Activated effector memory CD4-positive, alpha-beta T cell treated with anti-CD3 and anti-CD28 coated beads, Interleukin-2, amount 50 U/mL, for 16 hours (primary cell): ENCODE measurements at regions not wholly inside any gene's neighbourhood (a gene's known extent, or its start where the extent isn't known, plus 50 kb on each side); places are given as distances from the start of the nearest gene placed in this dataset.

Source experiments
- DNase-seq: peaks from one replicate; pipeline ENCODE4 v3.0.0-alpha.2; 2020

- no peak for DNase-seq
Observed at GRCh38 chr2:181354626-181355025, 102.6 kb upstream of the ITGA4 start.

- no peak for DNase-seq
Observed at GRCh38 chr2:181356526-181357130, 100.6 kb upstream of the ITGA4 start.

- no peak for DNase-seq
Observed at GRCh38 chr2:181357979-181358378, 99.2 kb upstream of the ITGA4 start.

- no peak for DNase-seq
Observed at GRCh38 chr2:181362561-181362960, 94.6 kb upstream of the ITGA4 start.

GRCh38 chr2:181363164-181363563, 94.0 kb upstream of the ITGA4 start:
- DNase-seq, result no peak

GRCh38 chr2:181364492-181365170, 92.6 kb upstream of the ITGA4 start:
- DNase-seq, result no peak

- no peak for DNase-seq
Observed at GRCh38 chr2:181366675-181367175, 90.5 kb upstream of the ITGA4 start.

GRCh38 chr2:181367411-181367810, 89.8 kb upstream of the ITGA4 start:
- no peak for DNase-seq

GRCh38 chr2:181367906-181368435, 89.2 kb upstream of the ITGA4 start:
- no peak for DNase-seq

GRCh38 chr2:181370126-181370525, 87.1 kb upstream of the ITGA4 start:
- DNase-seq, result no peak

GRCh38 chr2:181371195-181371594, 86.0 kb upstream of the ITGA4 start:
- DNase-seq, result no peak

GRCh38 chr2:181371782-181372645, 85.2 kb upstream of the ITGA4 start:
- no peak for DNase-seq

- DNase-seq, result no peak
Observed at GRCh38 chr2:181372646-181373040, 84.5 kb upstream of the ITGA4 start.

- no peak for DNase-seq
Observed at GRCh38 chr2:181374781-181375675, 82.2 kb upstream of the ITGA4 start.

GRCh38 chr2:181376442-181376841, 80.7 kb upstream of the ITGA4 start:
- DNase-seq, result no peak

- no peak for DNase-seq
Observed at GRCh38 chr2:181376999-181377398, 80.2 kb upstream of the ITGA4 start.

GRCh38 chr2:181378491-181378890, 78.7 kb upstream of the ITGA4 start:
- no peak for DNase-seq

GRCh38 chr2:181380581-181380980, 76.6 kb upstream of the ITGA4 start:
- DNase-seq, result no peak

- DNase-seq, result no peak
Observed at GRCh38 chr2:181384923-181385322, 72.3 kb upstream of the ITGA4 start.

- DNase-seq, result no peak
Observed at GRCh38 chr2:181389524-181389923, 67.7 kb upstream of the ITGA4 start.

GRCh38 chr2:181393472-181393871, 63.7 kb upstream of the ITGA4 start:
- DNase-seq, result no peak

GRCh38 chr2:181394741-181395437, 62.3 kb upstream of the ITGA4 start:
- DNase-seq, result no peak
